ENCODE measurements at regions not wholly inside any gene's neighbourhood (a gene's known extent, or its start where the extent isn't known, plus 50 kb on each side); places are given as distances from the start of the nearest gene placed in this dataset.

DNA sequence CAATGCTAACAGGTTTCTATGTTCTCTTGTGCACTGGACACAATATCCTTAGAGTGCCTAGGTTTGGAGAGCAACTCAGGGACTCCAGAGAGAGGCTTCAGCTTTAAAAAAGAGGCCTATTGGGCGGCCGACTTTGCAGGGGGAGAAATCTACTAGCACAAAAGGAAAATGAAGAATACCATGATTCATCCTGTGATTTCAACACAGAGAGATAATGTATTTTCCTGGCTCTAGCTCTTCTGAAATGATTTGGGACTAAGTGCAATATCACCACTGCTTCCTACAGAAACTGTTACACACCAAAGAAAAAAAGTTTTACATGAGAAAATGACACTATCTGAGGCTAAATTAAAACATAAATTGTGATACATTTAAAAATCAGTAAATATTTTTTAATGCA lies 146.1 kb upstream of the TSLP start:
- TF ChIP-seq CTCF (IDR thresholded peaks at IDR 0.05) (no peak), EZH2 (IDR thresholded peaks at IDR 0.05; ENCODE audit: borderline replicate concordance, insufficient read depth, low read depth, low read length, poor library complexity, severe bottlenecking) (no peak)

Data from B cell (primary cell).